WERI-Rb-1 (cell line): ENCODE measurements at regions not wholly inside any gene's neighbourhood (a gene's known extent, or its start where the extent isn't known, plus 50 kb on each side); places are given as distances from the start of the nearest gene placed in this dataset.

Source experiments
- DNase-seq: peaks from one replicate; pipeline ENCODE4 v3.0.0-alpha.2; 2020
- H3K27ac ChIP-seq: fragments of 250-450 bp; sonication (Bioruptor Pico); 2 replicates; pipeline ENCODE4 v1.5.1; 2020; ENCODE audit warnings: mild to moderate bottlenecking, moderate library complexity
- H3K27me3 ChIP-seq: fragments of 250-450 bp; sonication (Bioruptor Pico); 2 replicates; pipeline ENCODE4 v1.5.1; 2021; ENCODE audit warnings: mild to moderate bottlenecking, low read depth, moderate library complexity; ENCODE audit not compliant: insufficient read depth, severe bottlenecking
- H3K36me3 ChIP-seq: fragments of 250-450 bp; sonication (Bioruptor Pico); 2 replicates; pipeline ENCODE4 v1.5.1; 2020; ENCODE audit warnings: mild to moderate bottlenecking, moderate library complexity
- H3K4me3 ChIP-seq: 2 replicates; pipeline ENCODE4 v1.5.1; 2011; ENCODE audit warnings: low read depth, mild to moderate bottlenecking, control low read depth, low read length
- H3K9me3 ChIP-seq: fragments of 250-450 bp; sonication (Bioruptor Pico); 2 replicates; pipeline ENCODE4 v1.5.1; 2021; ENCODE audit warnings: mild to moderate bottlenecking, moderate library complexity; ENCODE audit not compliant: severe bottlenecking
- CTCF ChIP-seq: IDR thresholded peaks from 2 replicates; pipeline ENCODE4 v1.5.1; 2011; ENCODE audit warnings: low read depth, mild to moderate bottlenecking, control low read depth, inconsistent platforms, low read length

- no peaks in the 10 kb centered on the region for H3K9me3 ChIP-seq
- no peak for DNase-seq
These were observed 121.1 kb upstream of the IL12B start for GRCh38 chr5:159451197-159452052.

GRCh38 chr5:159452480-159453167 is 122.3 kb upstream of the IL12B start:
- TF ChIP-seq CTCF, result no peak

More at GRCh38 chr5:159451197-159452052, 121.1 kb upstream of the IL12B start:
- no peak for TF ChIP-seq CTCF
- no peaks in the 10 kb centered on the region for H3K27me3 ChIP-seq
- H3K27ac ChIP-seq, result no peak overlapping the region
- H3K36me3 ChIP-seq, result no peaks in the 10 kb centered on the region
- H3K4me3 ChIP-seq, result no peak overlapping the region

GRCh38 chr5:159453209-159453608 is 122.9 kb upstream of the IL12B start:
- Histone ChIP-seq H3K27me3 (no peaks in the 10 kb centered on the region), H3K36me3 (no peaks in the 10 kb centered on the region), H3K9me3 (no peaks in the 10 kb centered on the region), H3K27ac (no peak overlapping the region), H3K4me3 (no peak overlapping the region)
- no peak for TF ChIP-seq CTCF
- no peak for DNase-seq

More at GRCh38 chr5:159452480-159453167, 122.3 kb upstream of the IL12B start:
- no peak for DNase-seq
- Histone ChIP-seq H3K4me3 (no peak overlapping the region), H3K27ac (no peak overlapping the region), H3K27me3 (no peaks in the 10 kb centered on the region), H3K36me3 (no peaks in the 10 kb centered on the region), H3K9me3 (no peaks in the 10 kb centered on the region)

GRCh38 chr5:159456261-159456660 is 126.0 kb upstream of the IL12B start:
- Histone ChIP-seq H3K36me3 (no peaks in the 10 kb centered on the region), H3K4me3 (no peak overlapping the region), H3K9me3 (no peaks in the 10 kb centered on the region), H3K27me3 (no peaks in the 10 kb centered on the region), H3K27ac (no peak overlapping the region)
- no peak for DNase-seq
- TF ChIP-seq CTCF, result no peak

- DNase-seq, result no peak
- Histone ChIP-seq H3K27me3 (no peaks in the 10 kb centered on the region), H3K36me3 (no peaks in the 10 kb centered on the region), H3K27ac (no peak overlapping the region), H3K9me3 (no peaks in the 10 kb centered on the region), H3K4me3 (no peak overlapping the region)
- TF ChIP-seq CTCF, result no peak
These were observed 126.6 kb upstream of the IL12B start for GRCh38 chr5:159456722-159457465.
